HG03280 (cell line): ENCODE measurements at regions not wholly inside any gene's neighbourhood (a gene's known extent, or its start where the extent isn't known, plus 50 kb on each side); places are given as distances from the start of the nearest gene placed in this dataset.
A peak's percentile ranks its signal among the peaks of the same experiment; 100 is the strongest.
"Not testable (repeated sequence)": the region's sequence is repeated elsewhere in the genome, so short reads cannot be mapped to it uniquely, and the experiment has no call there.

Experiments
- ATAC-seq: cut with Tn5 transposase; IDR thresholded peaks from one replicate; pipeline ENCODE4 v1.9.1; 2021; ENCODE audit warnings: mild to moderate bottlenecking, moderate library complexity; ENCODE audit not compliant: unreplicated experiment

DNA sequence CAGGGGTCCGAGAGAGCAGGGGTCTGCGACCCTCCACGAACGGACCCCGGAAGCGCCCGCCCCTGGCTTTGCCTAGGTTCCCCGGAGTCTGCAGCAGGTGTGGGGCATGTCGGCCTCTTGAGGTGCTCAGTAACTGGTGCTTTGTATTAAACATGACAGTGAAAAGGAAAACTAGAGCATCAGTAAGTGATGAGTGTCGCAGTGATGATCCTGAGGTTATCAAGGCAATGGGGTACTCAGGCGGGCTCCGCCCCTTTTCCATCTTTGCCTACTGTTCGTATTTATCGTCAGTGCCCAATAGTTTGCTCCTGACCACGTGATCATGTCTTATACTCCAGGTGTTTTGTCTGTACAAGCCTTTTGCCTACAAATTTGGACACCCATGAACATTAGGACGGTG lies 262.4 kb downstream of the ZNF37A start:
- peak; percentile 43 for ATAC-seq

DNA sequence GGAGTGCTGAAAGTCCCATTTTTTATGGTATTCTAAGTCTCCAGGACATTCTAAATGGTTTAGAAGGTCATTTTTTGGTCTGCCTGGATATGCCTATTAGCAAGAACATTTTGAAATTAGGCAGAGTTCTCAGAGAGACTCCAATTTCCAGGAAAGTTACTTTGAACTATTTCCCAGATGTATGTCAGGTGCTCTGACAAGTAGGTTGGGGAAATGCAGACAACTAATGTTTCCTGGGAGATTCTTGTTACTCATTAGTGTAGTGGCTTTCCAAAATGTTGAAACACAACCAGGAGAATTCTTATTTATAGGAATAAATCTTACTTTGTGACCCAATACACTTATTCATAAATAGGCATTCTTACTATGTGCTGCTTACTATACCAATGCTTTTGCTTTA lies 268.4 kb downstream of the ZNF37A start:
- ATAC-seq = not testable (repeated sequence)

GRCh38 chr10:38364073-38364472 lies 269.9 kb downstream of the ZNF37A start:
- not testable (repeated sequence) for ATAC-seq

DNA sequence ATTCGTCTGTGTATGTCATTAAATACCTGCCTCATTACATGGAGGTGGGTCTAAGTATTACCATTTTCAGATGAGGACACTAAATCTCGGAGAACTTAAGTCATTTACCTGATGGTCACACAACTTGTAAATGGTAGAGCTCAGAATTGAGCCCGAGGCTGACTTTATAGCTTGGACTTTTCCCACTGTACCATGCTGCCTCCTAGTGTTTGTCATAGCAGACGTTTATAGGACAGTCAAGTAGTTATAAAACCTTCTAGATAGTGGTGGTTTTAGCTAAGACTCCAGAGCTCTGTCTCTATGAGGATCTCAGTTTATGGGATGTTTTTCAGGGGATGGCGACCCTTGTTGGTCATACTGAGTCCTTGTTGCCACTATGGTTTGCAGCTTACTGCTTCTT lies 271.8 kb downstream of the ZNF37A start:
- ATAC-seq = not testable (repeated sequence)

- ATAC-seq = not testable (repeated sequence)
These were observed 289.7 kb downstream of the ZNF37A start for GRCh38 chr10:38383800-38384199.

- not testable (repeated sequence) for ATAC-seq
These were observed 292.7 kb downstream of the ZNF37A start for GRCh38 chr10:38386869-38387268.

- ATAC-seq = not testable (repeated sequence)
These were observed 296.6 kb downstream of the ZNF37A start for GRCh38 chr10:38390725-38391124.

- ATAC-seq = not testable (repeated sequence)
These were observed 301.3 kb downstream of the ZNF37A start for GRCh38 chr10:38395465-38395864.

DNA sequence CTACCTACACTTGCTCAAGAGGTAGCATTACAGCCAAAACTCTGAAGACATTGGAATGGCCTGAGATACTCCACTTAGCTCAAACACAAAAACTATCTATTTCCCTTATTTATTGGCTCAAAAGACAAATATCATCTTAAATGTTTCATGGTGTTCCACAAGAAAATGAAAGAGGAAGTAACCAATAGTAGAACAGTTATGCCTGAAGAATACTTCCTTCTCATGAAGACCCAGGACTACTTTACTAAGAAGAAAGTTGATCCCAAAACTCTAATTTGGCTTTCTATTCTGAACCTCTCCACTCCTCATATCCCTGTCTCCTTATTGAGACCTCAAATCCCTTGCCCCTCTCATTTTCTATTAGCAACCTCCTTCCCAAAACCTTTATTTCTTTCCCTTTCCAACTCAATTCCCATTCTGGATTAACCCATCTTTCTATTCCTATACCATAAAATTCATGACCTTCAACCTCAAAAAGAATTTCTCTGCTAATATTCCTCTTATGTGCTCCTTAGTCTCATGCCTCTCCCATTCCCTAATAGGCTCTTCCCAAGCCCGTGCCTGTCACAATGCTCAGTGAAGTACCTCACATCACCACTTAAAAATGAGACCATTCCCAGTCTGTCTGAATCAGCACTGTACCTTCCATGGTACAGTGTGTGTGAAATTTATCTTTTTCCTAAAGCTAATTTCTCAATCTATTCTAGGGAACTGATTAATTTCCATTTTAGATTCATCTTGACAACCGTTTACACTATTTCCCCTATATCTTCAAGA lies 302.2 kb downstream of the ZNF37A start:
- not testable (repeated sequence) for ATAC-seq

DNA sequence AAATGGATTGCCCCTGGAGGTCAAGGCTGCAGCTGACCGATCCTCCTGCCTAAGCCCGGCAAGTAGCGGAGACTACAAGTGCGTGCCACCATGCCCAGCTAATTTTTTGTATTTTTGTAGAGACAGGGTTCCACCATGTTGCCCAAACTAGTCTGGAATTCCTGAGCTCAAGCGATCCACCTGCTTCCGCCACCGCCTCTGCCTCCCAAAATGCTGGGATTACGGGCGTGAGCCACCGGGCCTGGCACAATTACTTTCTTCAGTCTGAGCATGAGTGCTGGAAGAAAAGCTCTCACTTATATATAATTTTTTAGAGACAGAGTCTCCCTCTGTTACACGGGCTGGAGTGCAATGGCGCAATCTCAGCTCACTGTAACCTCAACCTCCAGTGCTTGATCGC lies 307.4 kb downstream of the ZNF37A start:
- not testable (repeated sequence) for ATAC-seq

- ATAC-seq = peak; percentile 99
These were observed 308.6 kb downstream of the ZNF37A start for GRCh38 chr10:38402442-38403346.

DNA sequence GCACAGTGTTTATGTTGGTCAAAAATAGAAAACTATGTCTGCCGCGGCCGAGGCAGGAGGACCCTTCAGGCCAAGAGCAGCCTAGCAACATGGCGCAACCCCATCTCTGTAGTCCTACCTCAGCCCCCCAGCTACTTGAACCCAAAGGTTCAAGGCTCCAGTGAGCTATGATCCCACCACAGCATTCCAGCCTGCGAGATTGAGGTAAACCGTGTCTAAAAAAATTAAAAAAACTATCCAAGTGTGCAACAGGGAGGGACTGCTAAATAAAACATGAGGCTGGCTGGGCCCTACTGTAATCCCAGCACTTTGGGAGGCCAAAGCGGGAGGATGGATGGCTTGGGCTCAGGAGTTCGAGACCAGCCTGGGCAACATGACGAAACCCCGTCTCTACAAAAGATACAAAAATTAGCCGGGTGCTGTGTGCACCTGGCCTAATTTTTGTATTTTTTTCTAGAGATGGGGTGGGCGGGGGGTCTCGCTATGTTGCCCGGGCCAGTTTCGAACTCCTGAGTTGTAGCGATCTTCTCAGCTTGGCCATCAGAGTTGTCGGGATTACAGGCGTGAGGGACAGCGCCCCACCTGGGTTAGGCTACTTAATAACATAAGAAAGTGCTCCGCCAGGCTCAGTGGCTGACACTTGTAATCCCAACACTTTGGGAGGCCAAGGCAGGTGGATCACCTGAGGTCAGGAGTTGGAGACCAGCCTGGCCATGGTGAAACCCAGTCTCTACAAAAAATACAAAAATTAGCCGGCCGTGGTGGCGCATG lies 309.4 kb downstream of the ZNF37A start:
- ATAC-seq = not testable (repeated sequence)

DNA sequence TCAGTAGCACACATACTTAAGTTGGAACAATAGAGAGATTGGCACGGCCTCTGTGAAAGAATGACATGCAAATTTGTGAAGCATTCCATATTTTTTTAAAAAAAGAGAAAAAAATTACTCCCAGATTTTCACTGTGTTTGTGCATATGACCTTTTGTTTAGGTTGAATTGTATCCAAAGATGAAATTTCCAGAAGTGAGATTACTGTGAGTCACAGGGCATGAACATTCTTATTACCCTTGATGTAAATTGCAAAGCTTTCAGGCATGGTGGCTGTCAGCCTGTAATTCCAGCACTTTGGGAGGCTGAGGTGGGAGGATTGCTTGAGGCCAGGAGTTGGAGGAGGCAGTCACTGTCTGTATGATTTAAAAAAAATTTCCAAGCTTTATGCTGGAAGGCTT lies 329.5 kb downstream of the ZNF37A start:
- not testable (repeated sequence) for ATAC-seq

GRCh38 chr10:38430242-38430641 lies 336.1 kb downstream of the ZNF37A start:
- ATAC-seq = not testable (repeated sequence)

DNA sequence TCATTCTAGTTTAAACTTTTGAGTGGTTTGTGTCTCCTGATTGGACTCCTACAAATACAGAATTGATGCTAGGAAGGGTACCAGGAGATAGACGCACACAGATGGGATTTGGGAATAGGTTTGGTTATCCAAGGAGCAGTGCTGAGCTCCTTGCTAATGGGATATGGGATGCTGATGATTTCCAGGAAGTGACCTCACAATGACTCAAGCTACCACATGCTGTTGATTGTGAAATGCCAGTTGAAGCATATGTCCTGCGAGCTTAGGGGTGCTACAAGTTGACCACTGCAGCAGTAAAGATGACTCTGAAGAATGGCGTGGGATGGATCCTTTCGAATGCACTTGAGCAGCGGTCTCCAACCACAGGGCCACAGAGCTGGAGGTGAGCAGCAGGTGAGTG lies 343.2 kb downstream of the ZNF37A start:
- not testable (repeated sequence) for ATAC-seq

GRCh38 chr10:38448614-38449355 lies 354.6 kb downstream of the ZNF37A start:
- ATAC-seq = not testable (repeated sequence)

GRCh38 chr10:38449618-38450017 lies 355.5 kb downstream of the ZNF37A start:
- ATAC-seq = not testable (repeated sequence)

- ATAC-seq = not testable (repeated sequence)
These were observed 356.4 kb downstream of the ZNF37A start for GRCh38 chr10:38450372-38451057.

DNA sequence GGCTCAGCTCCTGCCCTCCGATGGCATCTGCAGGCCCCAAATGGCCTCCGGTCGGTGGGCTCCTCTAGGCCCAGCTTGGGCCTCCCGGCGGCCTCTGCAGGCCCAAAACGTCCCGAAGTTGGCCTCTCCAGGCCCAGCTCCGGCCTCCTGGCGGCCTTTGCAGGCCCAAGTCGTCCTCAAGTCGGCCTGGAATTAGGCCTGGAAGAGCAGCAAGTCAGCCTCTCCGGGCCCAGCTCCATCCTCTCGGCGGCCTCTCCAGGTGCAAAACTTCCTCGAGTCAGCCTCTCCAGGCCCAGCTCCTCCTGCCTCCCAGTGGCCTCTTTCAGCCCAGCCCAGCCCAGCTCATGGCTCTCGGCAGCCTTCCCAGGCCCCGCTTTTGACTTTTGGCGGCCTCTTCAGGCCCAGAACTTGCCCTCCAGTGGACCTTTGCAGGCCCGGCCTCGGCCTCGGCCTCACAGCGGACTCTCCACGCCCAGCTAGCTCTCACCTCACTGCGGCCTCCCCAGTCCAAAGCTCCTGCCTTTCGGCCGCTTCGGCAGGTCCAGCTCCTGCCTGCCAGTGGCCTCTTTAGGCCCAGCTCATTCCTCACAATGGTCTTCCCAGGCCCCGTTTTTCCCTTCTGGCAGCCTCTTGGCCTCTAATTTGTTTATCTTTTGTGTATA lies 357.3 kb downstream of the ZNF37A start:
- ATAC-seq = not testable (repeated sequence)
